ENCODE measurements at regions not wholly inside any gene's neighbourhood (a gene's known extent, or its start where the extent isn't known, plus 50 kb on each side); places are given as distances from the start of the nearest gene placed in this dataset.
A peak's percentile ranks its signal among the peaks of the same experiment; 100 is the strongest.

- DNase-seq (ENCODE audit: insufficient read length, low spot score) (no peak), FAIRE-seq (no peak)
- TF ChIP-seq POU2F2 (IDR thresholded peaks at IDR 0.05; ENCODE audit: low read depth, low read length) (no peak), POLR2A (IDR thresholded peaks at IDR 0.05; ENCODE audit: low read depth, low read length) (no peak), POLR2AphosphoS5 (IDR thresholded peaks at IDR 0.05; ENCODE audit: low read depth, low read length) (no peak), TAF1 (IDR thresholded peaks at IDR 0.05; ENCODE audit: low read depth, low read length) (no peak), SPI1 (IDR thresholded peaks at IDR 0.05; ENCODE audit: low read depth, low read length) (no peak), PAX5 (IDR thresholded peaks at IDR 0.05; ENCODE audit: insufficient read depth, low read length, severe bottlenecking) (no peak)
Measured at GRCh38 chr14:65832431-65833266, 420.1 kb downstream of the FUT8 start.

GRCh38 chr14:65833267-65833880 is 420.8 kb downstream of the FUT8 start:
- TF ChIP-seq PAX5 (IDR thresholded peaks at IDR 0.05; ENCODE audit: insufficient read depth, low read length, severe bottlenecking) (no peak), SPI1 (IDR thresholded peaks at IDR 0.05; ENCODE audit: low read depth, low read length) (no peak), POU2F2 (IDR thresholded peaks at IDR 0.05; ENCODE audit: low read depth, low read length) (no peak), TAF1 (IDR thresholded peaks at IDR 0.05; ENCODE audit: low read depth, low read length) (no peak), POLR2AphosphoS5 (IDR thresholded peaks at IDR 0.05; ENCODE audit: low read depth, low read length) (no peak), POLR2A (IDR thresholded peaks at IDR 0.05; ENCODE audit: low read depth, low read length) (no peak)
- DNase-seq (ENCODE audit: insufficient read length, low spot score) (no peak), FAIRE-seq (no peak)

- TF ChIP-seq POLR2AphosphoS5 (IDR thresholded peaks at IDR 0.05; ENCODE audit: low read depth, low read length) (no peak), PAX5 (IDR thresholded peaks at IDR 0.05; ENCODE audit: insufficient read depth, low read length, severe bottlenecking) (no peak), SPI1 (IDR thresholded peaks at IDR 0.05; ENCODE audit: low read depth, low read length) (no peak), POU2F2 (IDR thresholded peaks at IDR 0.05; ENCODE audit: low read depth, low read length) (no peak), POLR2A (IDR thresholded peaks at IDR 0.05; ENCODE audit: low read depth, low read length) (no peak), TAF1 (IDR thresholded peaks at IDR 0.05; ENCODE audit: low read depth, low read length) (no peak)
- DNase-seq (ENCODE audit: insufficient read length, low spot score) (no peak), FAIRE-seq (no peak)
Measured at GRCh38 chr14:65834051-65834450, 421.5 kb downstream of the FUT8 start.

GRCh38 chr14:65834812-65835211 is 422.3 kb downstream of the FUT8 start:
- no peak for DNase-seq (ENCODE audit: insufficient read length, low spot score)
- FAIRE-seq: no peak
- TF ChIP-seq PAX5 (IDR thresholded peaks at IDR 0.05; ENCODE audit: insufficient read depth, low read length, severe bottlenecking) (no peak), POLR2A (IDR thresholded peaks at IDR 0.05; ENCODE audit: low read depth, low read length) (no peak), POU2F2 (IDR thresholded peaks at IDR 0.05; ENCODE audit: low read depth, low read length) (no peak), POLR2AphosphoS5 (IDR thresholded peaks at IDR 0.05; ENCODE audit: low read depth, low read length) (no peak), TAF1 (IDR thresholded peaks at IDR 0.05; ENCODE audit: low read depth, low read length) (no peak), SPI1 (IDR thresholded peaks at IDR 0.05; ENCODE audit: low read depth, low read length) (no peak)

GRCh38 chr14:65835501-65835900 is 423.0 kb downstream of the FUT8 start:
- TF ChIP-seq SPI1 (IDR thresholded peaks at IDR 0.05; ENCODE audit: low read depth, low read length) (no peak), PAX5 (IDR thresholded peaks at IDR 0.05; ENCODE audit: insufficient read depth, low read length, severe bottlenecking) (no peak), TAF1 (IDR thresholded peaks at IDR 0.05; ENCODE audit: low read depth, low read length) (no peak), POLR2AphosphoS5 (IDR thresholded peaks at IDR 0.05; ENCODE audit: low read depth, low read length) (no peak), POU2F2 (IDR thresholded peaks at IDR 0.05; ENCODE audit: low read depth, low read length) (no peak), POLR2A (IDR thresholded peaks at IDR 0.05; ENCODE audit: low read depth, low read length) (no peak)
- FAIRE-seq: no peak
- no peak for DNase-seq (ENCODE audit: insufficient read length, low spot score)

GRCh38 chr14:65838565-65838964 is 426.0 kb downstream of the FUT8 start:
- DNase-seq (ENCODE audit: insufficient read length, low spot score) (no peak), FAIRE-seq (no peak)
- TF ChIP-seq SPI1 (IDR thresholded peaks at IDR 0.05; ENCODE audit: low read depth, low read length) (no peak), TAF1 (IDR thresholded peaks at IDR 0.05; ENCODE audit: low read depth, low read length) (no peak), PAX5 (IDR thresholded peaks at IDR 0.05; ENCODE audit: insufficient read depth, low read length, severe bottlenecking) (no peak), POU2F2 (IDR thresholded peaks at IDR 0.05; ENCODE audit: low read depth, low read length) (no peak), POLR2A (IDR thresholded peaks at IDR 0.05; ENCODE audit: low read depth, low read length) (no peak), POLR2AphosphoS5 (IDR thresholded peaks at IDR 0.05; ENCODE audit: low read depth, low read length) (no peak)

GRCh38 chr14:65840118-65840751 is 427.7 kb downstream of the FUT8 start:
- no peak for TF ChIP-seq POLR2AphosphoS5 (IDR thresholded peaks at IDR 0.05; ENCODE audit: low read depth, low read length)
- TF ChIP-seq POLR2A (IDR thresholded peaks at IDR 0.05; ENCODE audit: low read depth, low read length): no peak
- no peak for TF ChIP-seq SPI1 (IDR thresholded peaks at IDR 0.05; ENCODE audit: low read depth, low read length)
- no peak for TF ChIP-seq POU2F2 (IDR thresholded peaks at IDR 0.05; ENCODE audit: low read depth, low read length)
- no peak for TF ChIP-seq PAX5 (IDR thresholded peaks at IDR 0.05; ENCODE audit: insufficient read depth, low read length, severe bottlenecking)
- no peak for TF ChIP-seq TAF1 (IDR thresholded peaks at IDR 0.05; ENCODE audit: low read depth, low read length)
- DNase-seq (ENCODE audit: insufficient read length, low spot score) (no peak), FAIRE-seq (no peak)

- DNase-seq (ENCODE audit: insufficient read length, low spot score): no peak
- TF ChIP-seq POU2F2 (IDR thresholded peaks at IDR 0.05; ENCODE audit: low read depth, low read length): no peak
- TF ChIP-seq POLR2AphosphoS5 (IDR thresholded peaks at IDR 0.05; ENCODE audit: low read depth, low read length): no peak
- FAIRE-seq: no peak
Measured at GRCh38 chr14:65840786-65841185, 428.3 kb downstream of the FUT8 start.

GRCh38 chr14:65846196-65846868 is 433.8 kb downstream of the FUT8 start:
- no peak for DNase-seq (ENCODE audit: insufficient read length, low spot score)
- no peak for FAIRE-seq
- TF ChIP-seq POU2F2 (IDR thresholded peaks at IDR 0.05; ENCODE audit: low read depth, low read length) (no peak), SPI1 (IDR thresholded peaks at IDR 0.05; ENCODE audit: low read depth, low read length) (peak; percentile 40)

Data from GM12891 (cell line).